ENCODE measurements at regions not wholly inside any gene's neighbourhood (a gene's known extent, or its start where the extent isn't known, plus 50 kb on each side); places are given as distances from the start of the nearest gene placed in this dataset.

DNA sequence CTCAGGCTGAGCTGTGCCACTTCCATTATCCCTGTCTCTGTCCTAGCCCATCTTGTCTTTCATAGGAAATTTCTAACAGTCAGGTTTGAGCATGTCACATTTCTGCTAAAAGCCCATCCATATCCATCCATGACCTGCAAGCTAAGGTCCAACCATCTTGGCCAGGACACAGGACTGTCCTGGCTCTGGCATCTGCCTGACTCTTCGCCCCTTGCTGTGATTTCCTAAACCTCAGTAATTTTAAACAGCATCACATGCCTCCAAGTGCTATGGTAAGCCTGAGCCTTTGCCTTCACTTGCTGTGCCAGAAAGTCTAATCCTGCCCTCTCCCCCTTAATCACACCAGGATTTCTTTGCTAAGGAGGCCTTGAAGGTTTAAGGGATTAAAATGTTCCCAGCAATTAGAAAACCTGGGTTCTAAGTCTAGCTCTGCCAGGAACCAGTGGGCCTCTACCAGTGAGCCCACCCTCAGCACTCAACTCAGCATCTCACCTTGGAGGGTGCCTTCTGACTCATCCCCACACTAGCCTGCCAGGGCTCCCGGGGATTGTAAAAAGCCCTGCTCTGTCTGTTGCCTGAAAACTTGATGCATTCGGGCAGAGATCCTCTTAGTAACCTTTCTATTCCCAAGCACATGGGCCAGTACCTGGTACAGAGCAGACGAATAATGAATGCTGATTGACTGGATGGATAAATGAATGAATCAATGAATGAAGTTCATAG is 411.0 kb downstream of the LRATD1 start:
- TF ChIP-seq NBN (IDR thresholded peaks at IDR 0.05) (no peak), CTCF (IDR thresholded peaks at IDR 0.05 in 2 of 3, conservative IDR thresholded peaks at IDR 0.05 in 1 of 3; ENCODE audit: control insufficient read depth in 2 of 3, extremely low read depth in 1 of 3, insufficient read depth in 1 of 3, low read depth in 3 of 3, low read length in 3 of 3) (no peak), BCLAF1 (IDR thresholded peaks at IDR 0.05) (no peak)

Measured in GM12878 (cell line).